Bronchial epithelial cell (primary cell): ENCODE measurements at regions not wholly inside any gene's neighbourhood (a gene's known extent, or its start where the extent isn't known, plus 50 kb on each side); places are given as distances from the start of the nearest gene placed in this dataset.

Experiments used
- DNase-seq: peaks from one replicate; pipeline ENCODE4 v3.0.0-alpha.2; 2010; ENCODE audit warnings: low read depth
- FAIRE-seq: peaks from 2 replicates; lab custom pipeline; 2011; peaks lifted over from hg19 to GRCh38; lab: Jason Lieb, UNC
- H3K27me3 ChIP-seq: 2 replicates; pipeline ENCODE4 v1.5.1; 2011; ENCODE audit warnings: low read length; ENCODE audit not compliant: control insufficient read depth, insufficient read depth
- H3K36me3 ChIP-seq: 2 replicates; pipeline ENCODE4 v1.5.1; 2011; ENCODE audit warnings: low read length; ENCODE audit not compliant: control insufficient read depth, insufficient read depth
- H3K4me3 ChIP-seq: 2 replicates; pipeline ENCODE4 v1.5.1; 2011; ENCODE audit warnings: mild to moderate bottlenecking, low read depth, low read length, control low read depth
- CTCF ChIP-seq: IDR thresholded peaks from 2 replicates; pipeline ENCODE4 v1.5.1; 2011; ENCODE audit warnings: mild to moderate bottlenecking, moderate library complexity, low read length, control low read depth, inconsistent platforms; ENCODE audit not compliant: insufficient read depth, severe bottlenecking

- TF ChIP-seq CTCF = no peak
- Histone ChIP-seq H3K27me3 (no peaks in the 10 kb centered on the region), H3K36me3 (no peaks in the 10 kb centered on the region), H3K4me3 (no peak overlapping the region)
- DNase-seq (no peak), FAIRE-seq (no peak)
Observed at GRCh38 chr11:97856666-97857065, 1164.1 kb upstream of the CNTN5 start.

GRCh38 chr11:97860237-97860636 lies 1160.5 kb upstream of the CNTN5 start:
- Histone ChIP-seq H3K27me3 (no peaks in the 10 kb centered on the region), H3K36me3 (no peaks in the 10 kb centered on the region), H3K4me3 (no peak overlapping the region)
- no peak for DNase-seq
- no peak for TF ChIP-seq CTCF
- no peak for FAIRE-seq

- DNase-seq (no peak), FAIRE-seq (no peak)
- no peaks in the 10 kb centered on the region for H3K27me3 ChIP-seq
- no peak overlapping the region for H3K4me3 ChIP-seq
- no peaks in the 10 kb centered on the region for H3K36me3 ChIP-seq
- no peak for TF ChIP-seq CTCF
Observed at GRCh38 chr11:97862021-97862420, 1158.7 kb upstream of the CNTN5 start.

GRCh38 chr11:97865424-97866012 lies 1155.2 kb upstream of the CNTN5 start:
- FAIRE-seq (no peak), DNase-seq (no peak)
- Histone ChIP-seq H3K27me3 (no peaks in the 10 kb centered on the region), H3K4me3 (no peak overlapping the region), H3K36me3 (no peaks in the 10 kb centered on the region)
- no peak for TF ChIP-seq CTCF

- FAIRE-seq (no peak), DNase-seq (no peak)
- TF ChIP-seq CTCF = no peak
- Histone ChIP-seq H3K36me3 (no peaks in the 10 kb centered on the region), H3K4me3 (no peak overlapping the region), H3K27me3 (no peaks in the 10 kb centered on the region)
Observed at GRCh38 chr11:97871816-97872215, 1148.9 kb upstream of the CNTN5 start.

GRCh38 chr11:97880209-97880608 lies 1140.5 kb upstream of the CNTN5 start:
- no peaks in the 10 kb centered on the region for H3K27me3 ChIP-seq
- no peak overlapping the region for H3K4me3 ChIP-seq
- H3K36me3 ChIP-seq = no peaks in the 10 kb centered on the region
- no peak for TF ChIP-seq CTCF
- FAIRE-seq = no peak
- no peak for DNase-seq
